HG02885 (cell line): ENCODE measurements at regions not wholly inside any gene's neighbourhood (a gene's known extent, or its start where the extent isn't known, plus 50 kb on each side); places are given as distances from the start of the nearest gene placed in this dataset.
"Not testable (repeated sequence)": the region's sequence is repeated elsewhere in the genome, so short reads cannot be mapped to it uniquely, and the experiment has no call there.

Source experiments
- ATAC-seq: cut with Tn5 transposase; IDR thresholded peaks from one replicate; pipeline ENCODE4 v1.9.1; 2021; ENCODE audit warnings: mild to moderate bottlenecking; ENCODE audit not compliant: unreplicated experiment, poor library complexity

DNA sequence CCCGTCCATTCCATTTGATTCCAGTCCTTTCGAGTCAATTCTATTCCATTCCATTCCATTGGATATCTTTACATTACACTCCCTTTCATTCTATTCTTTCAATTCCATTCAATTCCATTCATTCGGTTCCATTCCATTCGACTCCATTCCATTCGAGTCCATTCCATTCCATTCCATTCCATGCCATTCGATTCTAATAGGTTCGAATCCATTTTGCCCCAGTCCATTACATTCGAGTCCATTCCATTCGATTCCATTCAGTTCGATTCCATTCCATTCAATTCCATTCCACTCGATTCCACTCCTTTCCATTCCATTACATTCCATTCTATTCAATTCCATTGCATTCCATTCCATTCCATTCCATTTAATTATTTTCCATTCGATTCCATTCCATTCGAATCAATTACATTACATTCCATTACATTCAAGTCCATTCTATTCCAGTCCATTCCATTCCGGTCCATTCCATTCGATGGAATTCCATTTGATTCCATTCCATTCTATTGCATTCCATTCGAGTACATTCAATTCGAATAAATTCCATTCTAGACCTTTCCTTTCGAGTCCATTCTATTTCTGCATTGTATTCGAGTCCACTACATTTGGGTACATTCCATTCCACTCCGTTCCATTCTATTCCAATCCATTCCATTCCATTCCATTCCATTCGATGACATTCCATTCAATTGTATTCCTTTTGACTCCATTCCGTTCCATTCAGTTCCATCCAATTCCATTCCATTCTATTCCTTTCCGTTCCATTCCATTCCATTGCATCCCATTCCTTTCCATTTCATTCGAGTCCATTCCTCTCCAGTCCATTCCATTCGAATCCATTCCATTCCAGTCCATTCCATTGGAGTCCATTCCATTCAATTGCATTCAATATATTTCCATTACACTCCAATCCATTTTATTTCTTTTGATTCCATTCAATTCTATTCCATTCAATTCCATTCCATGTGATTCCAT is 2604.8 kb upstream of the TPTE start:
- ATAC-seq: no peak

DNA sequence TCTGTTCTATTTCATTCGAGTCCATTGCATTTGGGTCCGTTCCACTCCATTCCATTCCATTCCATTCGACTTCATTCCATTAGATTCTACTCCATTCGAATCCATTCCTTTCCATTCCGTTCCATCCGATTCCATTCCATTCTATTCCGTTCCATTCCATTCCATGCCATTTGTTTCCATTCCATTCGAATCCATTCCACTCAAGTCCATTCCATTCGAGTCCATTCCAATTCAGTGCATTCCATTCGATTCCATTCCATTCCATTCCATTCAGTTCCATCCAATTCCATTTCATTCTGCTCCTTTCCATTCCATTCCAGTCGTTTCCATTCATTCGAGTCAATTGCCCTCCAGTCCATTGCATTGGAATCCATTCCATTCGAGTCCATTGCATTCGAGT is 2603.7 kb upstream of the TPTE start:
- ATAC-seq: no peak

GRCh38 chr21:7925918-7926582 is 2595.3 kb upstream of the TPTE start:
- peak; percentile 54 for ATAC-seq

- ATAC-seq: not testable (repeated sequence)
Observed at GRCh38 chr21:7928528-7928927, 2592.9 kb upstream of the TPTE start.

DNA sequence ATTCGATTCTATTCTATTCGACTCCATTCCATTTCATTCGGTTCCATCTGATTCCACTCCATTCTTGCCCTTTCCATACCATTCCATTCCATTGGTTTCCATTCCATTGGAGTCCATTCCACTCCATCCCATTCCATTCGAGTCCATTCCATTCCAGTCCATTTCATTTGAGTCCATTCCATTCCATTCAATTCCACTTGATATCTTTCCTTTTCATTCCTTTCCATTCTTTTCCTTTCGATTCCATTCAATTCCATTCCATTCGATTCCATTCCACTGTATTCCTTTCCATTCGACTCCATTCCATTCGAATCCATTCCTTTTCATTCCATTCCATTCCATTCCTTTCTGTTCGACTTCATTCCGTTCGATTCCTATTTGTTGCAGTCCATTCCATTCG is 2591.8 kb upstream of the TPTE start:
- ATAC-seq: not testable (repeated sequence)

DNA sequence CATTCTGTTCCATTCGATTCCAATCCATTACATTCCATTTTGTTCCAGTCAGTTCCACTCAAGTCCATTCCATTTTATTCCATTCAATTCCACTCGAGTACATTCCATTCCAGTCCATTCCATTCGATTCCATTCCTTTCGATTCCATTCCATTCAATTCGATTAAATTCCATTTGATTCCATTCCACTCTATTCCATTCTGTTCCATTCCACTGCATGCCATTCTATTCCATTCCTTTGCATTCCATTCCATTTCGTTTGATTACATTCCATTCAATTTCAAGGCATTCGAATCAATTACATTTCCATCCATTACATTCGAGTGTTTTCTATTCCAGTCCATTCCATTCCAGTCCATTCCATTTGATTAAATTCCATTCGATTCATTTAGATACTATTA is 2590.9 kb upstream of the TPTE start:
- ATAC-seq: not testable (repeated sequence)

GRCh38 chr21:7932113-7932512 is 2589.3 kb upstream of the TPTE start:
- ATAC-seq: not testable (repeated sequence)

GRCh38 chr21:7932834-7933233 is 2588.5 kb upstream of the TPTE start:
- not testable (repeated sequence) for ATAC-seq

- no peak for ATAC-seq
Observed at GRCh38 chr21:7933923-7934322, 2587.5 kb upstream of the TPTE start.

DNA sequence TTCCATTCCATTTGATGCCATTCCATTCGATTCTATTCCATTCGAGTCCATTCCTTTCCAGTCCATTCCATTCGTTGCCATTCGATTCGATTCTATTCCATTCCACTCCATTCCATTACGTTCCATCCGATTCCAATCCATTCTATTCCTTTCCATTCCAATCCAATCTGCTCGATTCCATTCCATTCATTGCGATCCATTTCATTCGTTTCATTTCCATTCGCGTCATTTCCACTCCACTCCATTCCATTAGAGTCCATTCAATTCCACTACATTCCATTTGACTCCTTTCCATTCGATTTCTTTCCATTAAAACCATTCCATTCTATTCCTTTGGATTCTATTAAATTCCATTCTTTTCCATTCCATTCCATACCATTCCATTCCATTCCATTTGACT is 2584.1 kb upstream of the TPTE start:
- not testable (repeated sequence) for ATAC-seq

DNA sequence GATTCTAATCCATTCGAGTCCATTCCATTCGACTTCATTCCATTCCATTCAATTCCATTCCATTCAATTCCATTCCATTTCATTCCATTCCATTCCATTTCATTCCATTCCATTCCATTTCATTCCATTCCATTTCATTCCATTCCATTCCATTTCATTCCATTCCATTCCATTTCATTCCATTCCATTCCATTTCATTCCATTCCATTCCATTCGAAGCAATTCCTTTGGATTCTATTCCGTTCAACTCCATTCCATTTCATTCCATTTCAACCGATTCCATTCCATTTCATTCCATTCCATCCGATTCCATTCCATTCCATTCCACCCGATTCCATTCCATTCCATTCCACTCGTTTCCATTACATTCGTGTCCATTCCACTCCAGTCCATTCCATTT is 2583.2 kb upstream of the TPTE start:
- not testable (repeated sequence) for ATAC-seq

DNA sequence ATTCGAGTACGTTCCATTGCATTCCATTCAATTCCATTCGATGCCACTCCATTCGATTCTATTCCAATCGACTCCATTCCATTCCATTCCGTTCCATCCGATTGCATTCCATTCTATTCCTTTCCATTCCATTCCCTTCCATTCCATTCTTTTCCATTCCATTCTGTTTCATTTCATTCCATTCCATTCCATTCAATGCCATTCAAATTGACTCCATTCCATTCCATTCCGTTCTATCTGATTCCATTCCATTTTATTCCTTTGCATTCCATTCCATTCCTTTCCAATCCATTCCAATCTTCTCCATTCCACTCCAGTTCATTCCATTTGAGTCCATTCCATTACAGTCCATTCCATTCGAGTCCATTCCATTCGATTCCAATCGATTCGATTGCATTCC is 2580.0 kb upstream of the TPTE start:
- not testable (repeated sequence) for ATAC-seq

GRCh38 chr21:7942219-7942618 is 2579.2 kb upstream of the TPTE start:
- ATAC-seq: not testable (repeated sequence)

GRCh38 chr21:7943534-7943933 is 2577.8 kb upstream of the TPTE start:
- ATAC-seq: not testable (repeated sequence)

DNA sequence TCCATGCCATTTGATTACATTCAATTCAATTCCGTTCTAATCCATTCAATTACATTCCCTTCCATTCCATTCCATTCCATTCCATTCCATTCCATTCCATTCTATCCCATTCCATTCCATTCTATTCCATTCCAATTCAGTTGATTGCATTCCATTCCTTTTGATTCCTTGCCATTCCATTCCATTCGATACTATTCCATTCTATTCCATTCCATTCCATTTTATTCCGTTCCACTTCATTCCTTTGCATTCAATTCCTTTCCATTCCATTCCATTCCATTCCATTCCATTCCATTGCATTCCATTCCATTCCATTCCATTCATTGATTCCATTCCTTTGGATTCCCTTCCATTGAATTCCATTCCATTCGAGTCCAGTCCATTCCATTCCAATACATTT is 2574.0 kb upstream of the TPTE start:
- no peak for ATAC-seq

- not testable (repeated sequence) for ATAC-seq
Observed at GRCh38 chr21:7948727-7949126, 2572.7 kb upstream of the TPTE start.

DNA sequence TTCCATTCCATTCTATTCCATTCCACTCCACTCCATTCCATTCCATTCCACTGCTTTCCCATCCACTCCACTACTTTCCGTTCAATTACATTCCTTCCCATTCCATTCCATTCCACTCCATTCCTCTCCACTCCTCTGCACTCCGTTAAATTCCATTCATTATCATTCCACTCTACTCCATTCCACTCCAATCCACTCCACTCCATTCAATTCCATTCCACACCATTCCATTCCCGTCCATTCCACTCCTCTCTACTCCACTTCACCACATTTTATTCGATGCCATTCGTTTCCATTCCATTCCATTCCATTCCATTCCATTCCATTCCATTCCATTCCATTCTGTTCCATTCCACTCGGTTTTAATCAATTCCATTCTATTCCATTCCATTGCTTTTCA is 2571.5 kb upstream of the TPTE start:
- ATAC-seq: not testable (repeated sequence)

DNA sequence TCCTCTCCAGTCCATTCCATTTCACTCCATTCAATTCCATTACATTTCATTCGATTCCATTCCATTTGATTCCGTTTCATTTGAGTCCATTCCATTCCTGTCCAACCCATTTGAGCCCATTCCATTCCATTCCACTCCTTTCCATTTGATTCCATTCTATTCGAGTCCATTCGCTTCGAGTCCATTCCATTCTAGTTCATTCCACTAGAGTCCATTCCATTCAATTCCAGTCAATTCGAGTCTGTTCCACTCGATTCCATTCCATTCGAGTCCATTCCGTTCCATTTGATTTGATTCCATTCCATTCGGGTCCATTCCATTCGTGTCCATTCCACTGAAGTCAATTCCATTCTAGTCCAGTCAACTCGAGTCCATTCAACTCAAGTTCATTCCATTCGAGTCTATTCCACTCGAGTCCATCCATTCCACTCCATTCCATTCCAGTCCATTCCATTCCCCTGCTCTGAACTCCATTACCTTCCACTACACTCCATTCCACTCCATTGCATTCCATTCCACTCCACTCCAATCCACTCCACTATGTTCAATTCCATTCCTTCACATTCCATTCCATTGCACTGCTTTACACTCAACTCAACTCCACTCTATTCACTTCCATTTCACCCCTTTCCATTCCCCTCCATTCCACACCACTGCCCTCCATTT is 2569.4 kb upstream of the TPTE start:
- no peak for ATAC-seq

- ATAC-seq: no peak
Observed at GRCh38 chr21:7952648-7953047, 2568.7 kb upstream of the TPTE start.

GRCh38 chr21:7953058-7953457 is 2568.3 kb upstream of the TPTE start:
- no peak for ATAC-seq
